HG03066 (cell line): ENCODE measurements at regions not wholly inside any gene's neighbourhood (a gene's known extent, or its start where the extent isn't known, plus 50 kb on each side); places are given as distances from the start of the nearest gene placed in this dataset.
"Not testable (repeated sequence)": the region's sequence is repeated elsewhere in the genome, so short reads cannot be mapped to it uniquely, and the experiment has no call there.

Source experiments
- ATAC-seq: cut with Tn5 transposase; IDR thresholded peaks from one replicate; pipeline ENCODE4 v1.9.1; 2021; ENCODE audit warnings: low read depth; ENCODE audit not compliant: unreplicated experiment

DNA sequence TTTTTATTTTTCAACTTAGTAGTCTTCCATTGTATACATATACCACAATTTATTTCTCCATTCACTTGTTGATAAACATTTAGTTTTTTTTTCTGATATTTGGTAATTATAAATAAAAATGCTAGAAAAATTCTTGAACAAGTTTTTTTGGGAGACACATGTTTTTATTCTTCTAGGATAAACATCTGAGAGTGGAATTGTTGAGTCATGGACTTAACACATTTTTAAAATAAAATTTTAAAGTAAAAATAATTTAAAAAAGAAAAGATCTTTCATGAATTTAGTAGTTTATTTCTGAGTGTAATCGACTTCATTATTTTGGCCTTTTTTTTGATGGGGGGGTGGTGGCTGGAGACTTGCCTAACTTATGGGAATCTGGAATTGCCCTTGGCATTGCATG, 391.1 kb downstream of the KCNJ2 start:
- no peak for ATAC-seq

- no peak for ATAC-seq
Measured at GRCh38 chr17:70562137-70562536, 392.8 kb downstream of the KCNJ2 start.

DNA sequence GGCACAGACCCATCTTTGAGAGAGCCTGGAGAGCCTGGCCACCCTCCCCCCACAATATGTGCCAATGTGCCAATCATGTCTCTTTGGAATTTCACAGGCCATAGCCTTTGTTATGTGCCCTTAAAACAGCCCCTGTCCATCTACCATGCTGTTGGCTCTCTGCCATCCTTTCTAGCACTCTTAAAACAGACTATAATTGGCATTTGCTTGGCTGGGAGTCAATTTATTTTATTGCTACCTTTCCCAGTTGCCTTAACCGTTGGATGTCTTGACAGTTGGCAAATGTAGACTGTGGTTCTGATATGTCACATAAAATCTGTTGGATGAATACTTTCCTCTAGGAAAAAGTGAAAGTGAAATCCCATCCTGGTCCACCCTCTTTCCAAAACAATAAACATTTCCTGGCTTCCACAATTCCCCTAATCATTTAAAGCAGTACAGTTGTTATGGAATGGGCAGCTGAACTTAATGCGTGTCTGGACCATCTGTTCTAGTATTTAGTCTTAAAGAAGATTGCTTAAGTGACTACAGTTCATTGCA, 394.0 kb downstream of the KCNJ2 start:
- ATAC-seq = no peak

GRCh38 chr17:70564006-70564620, 394.8 kb downstream of the KCNJ2 start:
- ATAC-seq = no peak

DNA sequence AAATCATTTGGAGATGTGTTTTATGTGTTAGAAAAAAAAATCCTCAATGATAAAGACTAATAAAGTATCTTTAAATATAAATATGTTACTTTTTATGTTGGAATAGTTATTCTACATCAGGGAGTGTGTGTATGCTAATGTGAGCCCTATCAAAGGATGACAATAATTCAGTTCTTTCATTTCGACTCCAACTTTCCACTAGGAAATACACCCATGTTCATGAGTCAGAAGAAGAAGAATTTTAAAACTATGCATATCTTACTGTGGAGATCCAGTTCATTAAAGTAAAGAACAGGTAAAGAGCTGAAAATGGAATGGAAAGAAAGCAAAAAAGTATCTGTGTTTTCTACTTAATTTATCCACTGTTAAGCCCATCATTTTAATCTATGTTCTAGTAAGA, 399.8 kb downstream of the KCNJ2 start:
- ATAC-seq = no peak

- ATAC-seq = no peak
Measured at GRCh38 chr17:70577456-70577855, 408.1 kb downstream of the KCNJ2 start.

DNA sequence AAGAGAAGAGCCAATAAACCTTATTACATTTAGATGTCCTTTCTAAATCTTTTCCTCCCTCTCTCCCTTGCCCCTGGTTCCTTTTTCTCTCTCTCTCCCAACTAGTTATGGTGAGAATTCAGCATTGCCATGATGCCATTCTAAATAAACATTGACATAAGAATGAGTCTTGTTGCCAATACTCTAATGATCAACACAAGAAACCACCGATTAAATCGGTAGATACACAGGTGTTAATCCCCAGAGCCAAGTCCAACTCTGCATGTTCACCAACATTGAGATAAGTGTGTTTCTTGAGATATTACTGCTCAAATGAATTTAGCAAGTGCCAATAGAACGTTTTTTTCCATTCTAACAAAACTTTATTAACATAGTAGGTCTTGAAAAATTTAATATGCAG, 412.1 kb downstream of the KCNJ2 start:
- ATAC-seq = no peak

- no peak for ATAC-seq
Measured at GRCh38 chr17:70582777-70583176, 413.4 kb downstream of the KCNJ2 start.

- no peak for ATAC-seq
Measured at GRCh38 chr17:70584255-70584654, 414.9 kb downstream of the KCNJ2 start.

DNA sequence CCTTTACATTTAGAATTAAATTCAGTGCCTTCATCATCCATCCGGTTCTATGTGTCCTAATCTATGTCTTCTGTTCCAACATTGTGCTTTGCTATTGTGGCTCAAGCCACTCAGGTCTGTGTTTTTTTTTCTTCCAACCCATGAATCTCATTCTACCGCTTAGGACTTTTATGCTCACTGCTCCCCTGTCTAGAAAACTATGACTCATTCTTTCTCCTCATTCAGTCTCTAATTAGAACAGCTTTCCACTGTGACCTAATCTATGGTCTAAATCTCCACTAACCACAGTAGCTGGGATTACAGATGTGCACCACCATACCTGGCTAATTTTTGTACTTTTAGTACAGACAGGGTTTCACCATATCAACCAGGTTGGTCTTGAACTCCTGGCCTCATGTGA, 418.7 kb downstream of the KCNJ2 start:
- no peak for ATAC-seq

DNA sequence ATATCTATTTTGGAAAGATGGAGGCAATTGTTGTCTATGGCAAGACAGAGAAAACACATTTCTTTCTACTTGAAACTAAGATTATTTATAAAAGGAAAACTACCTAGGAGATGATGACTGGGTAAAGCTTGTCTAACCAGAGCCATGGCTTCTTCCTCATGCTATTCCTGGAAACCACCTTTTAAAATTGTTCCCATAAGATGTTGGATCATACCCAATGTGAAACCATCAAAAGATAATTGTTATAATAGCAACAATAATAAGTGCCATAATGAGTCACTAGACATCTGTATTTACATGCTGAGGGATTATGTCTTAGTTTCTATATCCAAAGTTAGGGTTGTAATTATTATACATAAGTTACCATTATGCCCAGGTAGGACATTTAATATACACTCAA, 428.4 kb downstream of the KCNJ2 start:
- no peak for ATAC-seq

DNA sequence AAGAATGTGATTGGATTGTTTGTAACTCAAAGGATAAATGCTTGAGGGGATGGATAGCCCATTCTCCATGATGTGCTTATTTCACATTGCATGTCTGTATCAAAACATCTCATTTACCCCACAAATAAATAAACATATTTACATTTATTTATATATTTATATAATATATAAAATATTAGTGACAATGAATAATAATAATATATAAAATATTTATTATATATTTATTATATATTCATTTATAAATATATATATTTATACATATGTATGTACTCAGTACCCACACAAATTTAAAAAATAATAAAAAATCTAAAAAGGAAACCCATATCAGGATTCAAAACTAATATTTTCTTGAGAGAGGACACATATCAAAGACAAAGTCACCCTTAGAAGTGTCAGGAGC, 429.9 kb downstream of the KCNJ2 start:
- no peak for ATAC-seq

DNA sequence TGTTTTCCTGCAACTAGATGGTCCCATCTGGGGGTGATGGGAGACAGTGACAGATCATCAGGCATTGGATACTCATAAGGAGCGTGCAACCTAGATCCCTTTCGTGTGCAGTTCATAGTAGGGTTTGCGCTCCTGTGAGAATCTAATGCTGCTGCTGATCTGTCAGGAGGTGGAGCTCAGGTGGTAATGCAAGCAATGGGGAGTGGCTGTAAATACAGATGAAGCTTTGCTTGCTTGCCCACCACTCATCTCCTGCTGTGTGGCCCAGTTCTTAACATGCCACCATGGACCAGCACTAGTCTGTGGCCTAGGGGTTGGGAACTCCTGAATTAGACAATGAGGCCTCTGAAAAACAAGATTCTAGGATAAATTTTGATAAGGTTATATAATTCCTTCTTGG, 430.6 kb downstream of the KCNJ2 start:
- not testable (repeated sequence) for ATAC-seq

GRCh38 chr17:70603226-70603625, 433.9 kb downstream of the KCNJ2 start:
- ATAC-seq = no peak

DNA sequence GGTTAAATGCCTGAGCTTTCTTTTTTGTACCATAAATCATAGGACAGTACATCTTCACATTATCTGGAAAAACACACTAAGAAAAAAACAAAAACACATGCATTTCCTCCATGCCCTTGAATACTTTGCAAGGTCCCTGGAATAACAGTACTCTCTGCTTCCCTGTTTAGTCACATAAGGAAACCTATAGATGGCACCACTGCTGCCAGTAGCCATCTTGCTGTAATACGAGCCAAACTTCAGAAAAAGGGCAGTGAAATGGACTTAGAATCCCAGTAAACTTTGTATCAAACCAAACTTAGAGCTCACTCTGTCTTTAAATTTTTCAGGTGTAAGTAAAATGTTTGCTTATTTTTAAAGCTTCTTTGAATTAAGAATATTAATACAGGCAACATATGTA, 435.5 kb downstream of the KCNJ2 start:
- ATAC-seq = no peak

DNA sequence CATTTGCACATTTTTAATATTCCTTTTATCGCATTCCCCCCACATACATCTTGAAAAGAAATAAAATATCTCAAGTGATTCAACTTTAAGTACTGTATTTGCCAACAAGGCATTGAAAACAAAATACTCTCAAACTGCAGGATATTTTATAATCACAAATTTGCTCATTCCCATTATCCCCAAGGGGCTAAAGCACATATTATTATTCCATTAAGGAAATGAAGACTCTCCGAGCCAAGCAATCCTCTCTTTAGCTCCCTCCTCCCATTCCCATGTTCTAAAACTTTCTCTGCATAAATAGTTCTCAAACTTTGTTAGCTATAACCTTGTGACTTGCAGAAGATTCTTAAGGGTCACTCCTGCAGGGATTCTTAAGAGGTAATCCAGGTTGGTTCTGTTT, 436.8 kb downstream of the KCNJ2 start:
- no peak for ATAC-seq

DNA sequence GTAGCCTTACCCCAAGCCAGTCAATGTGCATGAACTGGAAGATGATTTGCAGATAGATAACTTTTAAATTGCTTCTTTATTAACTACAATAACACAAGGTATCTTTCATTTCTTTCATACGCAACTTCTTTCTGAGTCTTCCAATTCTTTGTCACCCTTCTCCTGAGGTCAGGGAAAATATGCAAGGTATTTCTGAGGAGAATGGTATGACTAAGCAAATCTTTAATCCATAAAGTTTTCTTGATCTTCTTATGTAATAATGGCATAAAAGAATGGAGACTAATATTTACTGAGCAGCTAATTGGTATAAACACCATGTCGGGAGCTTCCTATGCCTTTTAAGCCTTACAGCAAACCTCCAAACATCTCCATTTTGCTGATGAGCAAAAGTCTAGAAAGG, 438.9 kb downstream of the KCNJ2 start:
- ATAC-seq = no peak

- ATAC-seq = no peak
Measured at GRCh38 chr17:70608957-70609356, 439.6 kb downstream of the KCNJ2 start.

- ATAC-seq = no peak
Measured at GRCh38 chr17:70609566-70609965, 440.2 kb downstream of the KCNJ2 start.

DNA sequence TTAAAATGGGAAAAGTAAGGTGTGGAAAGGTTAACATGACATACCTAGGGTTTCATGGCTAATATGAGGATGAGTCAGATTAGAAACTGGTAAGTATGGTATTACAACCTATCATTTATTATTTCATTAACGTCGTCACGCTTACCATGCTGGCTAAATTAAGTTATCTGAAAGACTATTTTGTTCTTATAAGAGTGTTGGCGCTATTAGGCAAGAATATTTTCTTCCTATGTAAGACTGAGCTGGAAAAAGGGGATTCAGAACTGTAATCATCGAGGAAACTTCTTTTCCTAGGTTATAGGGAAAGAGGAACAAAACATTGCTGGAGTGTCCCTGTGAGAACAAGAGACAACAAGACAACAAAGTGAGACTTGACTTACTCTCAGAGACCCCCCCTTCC, 440.8 kb downstream of the KCNJ2 start:
- ATAC-seq = no peak

- no peak for ATAC-seq
Measured at GRCh38 chr17:70613681-70614080, 444.3 kb downstream of the KCNJ2 start.

DNA sequence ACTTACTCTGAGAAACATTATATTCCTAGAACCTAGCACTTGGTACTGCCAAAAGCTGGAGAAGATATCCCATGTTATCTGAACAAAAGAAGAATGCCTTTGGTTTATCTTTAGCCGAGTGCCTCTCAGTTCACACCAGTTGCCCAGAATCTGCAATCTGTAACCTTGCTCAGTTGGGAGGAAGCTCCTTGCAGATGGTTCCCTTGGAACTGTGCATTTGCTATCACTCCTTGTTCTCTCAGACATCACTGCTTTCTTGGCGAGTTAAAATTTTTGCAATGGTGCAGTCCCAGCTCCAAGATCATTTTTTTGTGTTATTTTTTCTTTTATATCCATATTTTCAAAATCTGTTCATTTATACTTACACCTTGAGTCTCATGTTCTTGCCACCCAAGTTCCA, 446.5 kb downstream of the KCNJ2 start:
- no peak for ATAC-seq

- no peak for ATAC-seq
Measured at GRCh38 chr17:70618641-70619040, 449.3 kb downstream of the KCNJ2 start.
